SK-N-SH (cell line): ENCODE measurements at regions not wholly inside any gene's neighbourhood (a gene's known extent, or its start where the extent isn't known, plus 50 kb on each side); places are given as distances from the start of the nearest gene placed in this dataset.

Experiments used
- CTCF ChIA-PET: fragments of 300-600, 350-600 bp; formaldehyde crosslinking; extraction: SDS; loops from one replicate; lab custom pipeline; 2021; lab: Yijun Ruan, JAX
- POLR2A ChIA-PET: fragments of 350-600 bp; sonication (Branson Sonifier 250); formaldehyde crosslinking; extraction: SDS; loops from one replicate; lab custom pipeline; 2020; ENCODE audit warnings: antibody characterized with exemption, inconsistent platforms; lab: Yijun Ruan, JAX
- DNase-seq: peaks from one replicate; pipeline ENCODE4 v3.0.0; 2012
- H2AFZ ChIP-seq: fragments of 200-600 bp; sonication (generic); 2 replicates; pipeline ENCODE4 v1.8.1; 2016; ENCODE audit warnings: antibody characterized with exemption, mild to moderate bottlenecking, low read depth
- H3F3A ChIP-seq: fragments of 200-600 bp; sonication (generic); replicated peaks from 2 replicates; pipeline ENCODE3; 2016; ENCODE audit warnings: antibody characterized with exemption, mild to moderate bottlenecking; ENCODE audit not compliant: insufficient read depth
- H3K27ac ChIP-seq, 2 experiments: fragments of 200-500 bp in 1 of 2; fragments of 200-600 bp in 1 of 2; sonication (Bioruptor generic) in 1 of 2; sonication (generic), shearing (Covaris generic) in 1 of 2; 2 replicates each; pipeline versions ENCODE4 v1.5.1 to v1.6.1; 2014 to 2016; ENCODE audit warnings: low read depth in 2 of 2, inconsistent platforms in 1 of 2, low read length in 1 of 2, mild to moderate bottlenecking in 1 of 2, mixed read lengths in 1 of 2
- H3K27me3 ChIP-seq: fragments of 200-600 bp; sonication (generic), shearing (Covaris generic); 2 replicates; pipeline ENCODE4 v1.6.1; 2016; ENCODE audit warnings: mixed run types; ENCODE audit not compliant: insufficient read depth
- H3K36me3 ChIP-seq, 2 experiments: fragments of 200-500 bp in 1 of 2; fragments of 200-600 bp in 1 of 2; sonication (Bioruptor generic) in 1 of 2; sonication (generic) in 1 of 2; replicated peaks in 1 of 2; 2 replicates each; pipeline versions ENCODE3 to v1.5.1; 2014 to 2016; ENCODE audit warnings: low read length in 1 of 2, mild to moderate bottlenecking in 1 of 2; ENCODE audit not compliant: insufficient read depth in 2 of 2, control insufficient read depth in 1 of 2
- H3K4me1 ChIP-seq, 2 experiments: fragments of 200-500 bp in 1 of 2; fragments of 200-600 bp in 1 of 2; sonication (Bioruptor generic) in 1 of 2; sonication (generic), shearing (Covaris generic) in 1 of 2; 2 replicates each; pipeline versions ENCODE4 v1.5.1 to v1.6.1; 2014 to 2016; ENCODE audit warnings: low read depth in 1 of 2, low read length in 1 of 2, mixed run types in 1 of 2; ENCODE audit not compliant: insufficient read depth in 2 of 2, control insufficient read depth in 1 of 2
- H3K4me2 ChIP-seq: fragments of 200-600 bp; sonication (generic), shearing (Covaris generic); 2 replicates; pipeline ENCODE4 v1.6.1; 2017; ENCODE audit warnings: mixed run types
- H3K4me3 ChIP-seq, 2 experiments: fragments of 200-500 bp in 1 of 2; fragments of 200-600 bp in 1 of 2; sonication (Bioruptor generic) in 1 of 2; sonication (generic), shearing (Covaris generic) in 1 of 2; 2 replicates each; pipeline versions ENCODE4 v1.5.1 to v1.8.1; 2014 to 2016; ENCODE audit warnings: low read depth in 2 of 2, inconsistent platforms in 1 of 2, low read length in 1 of 2, mild to moderate bottlenecking in 1 of 2, mixed read lengths in 1 of 2, moderate library complexity in 1 of 2
- H3K79me2 ChIP-seq: fragments of 200-600 bp; sonication (generic); 2 replicates; pipeline ENCODE4 v1.8.1; 2017; ENCODE audit warnings: mild to moderate bottlenecking; ENCODE audit not compliant: insufficient read depth
- H3K9ac ChIP-seq: fragments of 200-600 bp; sonication (generic); 2 replicates; pipeline ENCODE4 v1.6.1; 2017; ENCODE audit warnings: mixed run types
- H3K9me2 ChIP-seq: fragments of 200-600 bp; sonication (generic); 2 replicates; pipeline ENCODE4 v1.6.1; 2017; ENCODE audit warnings: mixed run types
- H3K9me3 ChIP-seq: fragments of 200-600 bp; sonication (generic); 2 replicates; pipeline ENCODE4 v1.6.1; 2017; ENCODE audit warnings: mixed run types, mild to moderate bottlenecking, moderate library complexity
- H4K20me1 ChIP-seq: fragments of 200-600 bp; sonication (generic); 2 replicates; pipeline ENCODE4 v1.6.1; 2017; ENCODE audit warnings: mild to moderate bottlenecking, mixed run types; ENCODE audit not compliant: insufficient read depth
- FOXM1 ChIP-seq: IDR thresholded peaks from 2 replicates; pipeline ENCODE4 v1.4.0; 2012; ENCODE audit warnings: low read depth, mild to moderate bottlenecking
- GABPA ChIP-seq: IDR thresholded peaks from 2 replicates; pipeline ENCODE4 v1.4.0; 2012; ENCODE audit warnings: low read depth, mild to moderate bottlenecking
- NRF1 ChIP-seq: IDR thresholded peaks from 2 replicates; pipeline ENCODE4 v1.6.1; 2012; ENCODE audit warnings: low read depth, mild to moderate bottlenecking, low read length
- TAF1 ChIP-seq: IDR thresholded peaks from 2 replicates; pipeline ENCODE4 v1.6.1; 2012; ENCODE audit warnings: low read depth, mild to moderate bottlenecking, low read length, moderate library complexity, borderline replicate concordance
- WGBS: methylation state at CpG from one replicate; pipeline ENCODE4 v1.1.6; 2017; ENCODE audit warnings: low lambda C conversion rate; 5-methylcytosine and 5-hydroxymethylcytosine counted together
- TF ChIP-seq, protein P1 (sequence below): fragments of 150-350 bp; IDR thresholded peaks from 2 replicates; pipeline ENCODE4 v1.6.1; 2016; ENCODE audit warnings: mild to moderate bottlenecking, low read depth, low read length
- TF ChIP-seq, protein P2 (sequence below): IDR thresholded peaks from 2 replicates; pipeline ENCODE4 v1.6.1; 2012; ENCODE audit warnings: mild to moderate bottlenecking, low read depth, low read length, moderate library complexity

DNA sequence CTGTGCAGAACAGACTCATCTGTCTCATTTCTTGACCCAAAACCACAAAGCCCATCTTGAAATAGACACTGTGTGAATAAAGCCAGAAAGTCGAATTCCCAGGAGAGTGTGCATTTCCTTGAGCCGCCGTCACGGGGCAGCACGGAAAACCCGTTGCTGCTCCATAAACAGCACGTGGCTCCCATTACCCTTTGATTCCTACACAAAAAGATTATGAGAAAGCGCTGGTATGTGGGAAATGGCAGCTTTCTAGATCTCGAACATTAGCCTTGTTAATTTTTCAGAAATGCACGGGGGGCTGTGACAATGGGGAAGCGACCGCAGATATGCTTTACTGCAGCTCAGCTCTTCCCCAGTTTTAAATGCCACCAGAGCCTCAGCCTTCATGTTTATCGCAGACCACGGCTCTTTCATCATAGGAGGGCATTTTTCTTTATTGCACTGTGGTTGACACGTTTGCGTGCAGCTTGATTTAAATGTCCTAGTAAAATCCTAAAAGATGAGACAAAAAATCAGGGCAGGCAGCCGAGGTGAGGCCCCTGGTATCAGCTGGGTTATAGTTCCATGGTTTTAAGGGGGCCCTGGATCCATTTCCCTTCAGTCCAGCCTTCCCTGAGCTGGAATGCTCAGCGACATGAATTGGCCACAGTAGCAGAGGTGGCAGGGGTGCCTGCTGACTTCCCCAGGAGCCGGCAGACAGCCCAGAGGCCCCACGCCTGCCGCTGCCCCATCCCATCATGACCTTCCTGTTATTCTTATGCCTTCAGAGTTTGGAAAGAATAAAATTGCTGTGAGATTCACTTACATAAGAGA lies 249.3 kb downstream of the NDUFA10 start:
- no peak for TF ChIP-seq GABPA
- TF ChIP-seq TAF1 = no peak
- TF ChIP-seq, protein P1, sequence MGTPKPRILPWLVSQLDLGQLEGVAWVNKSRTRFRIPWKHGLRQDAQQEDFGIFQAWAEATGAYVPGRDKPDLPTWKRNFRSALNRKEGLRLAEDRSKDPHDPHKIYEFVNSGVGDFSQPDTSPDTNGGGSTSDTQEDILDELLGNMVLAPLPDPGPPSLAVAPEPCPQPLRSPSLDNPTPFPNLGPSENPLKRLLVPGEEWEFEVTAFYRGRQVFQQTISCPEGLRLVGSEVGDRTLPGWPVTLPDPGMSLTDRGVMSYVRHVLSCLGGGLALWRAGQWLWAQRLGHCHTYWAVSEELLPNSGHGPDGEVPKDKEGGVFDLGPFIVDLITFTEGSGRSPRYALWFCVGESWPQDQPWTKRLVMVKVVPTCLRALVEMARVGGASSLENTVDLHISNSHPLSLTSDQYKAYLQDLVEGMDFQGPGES = no peak
- H3K79me2 ChIP-seq = no peaks in the 10 kb centered on the region
- no peaks in the 10 kb centered on the region for H3K27me3 ChIP-seq
- no peak overlapping the region for H3K27ac ChIP-seq
- no peak overlapping the region for H3K9ac ChIP-seq
- no peak for DNase-seq
- ChIA-PET POLR2A (no interaction called here), CTCF (interaction anchor here (1.2 kb wide), 1 partner anchor 159 kb away, joined by 3 read pairs; no protein-coding TSS in a partner anchor)
- H3K4me1 ChIP-seq = no peaks in the 10 kb centered on the region; a peak in 1 of 4 replicates
- H3K4me2 ChIP-seq = no peak overlapping the region
- no peak overlapping the region for H3K4me3 ChIP-seq
- no peaks in the 10 kb centered on the region for H3K36me3 ChIP-seq
- H3F3A ChIP-seq = no peaks in the 10 kb centered on the region
- H2AFZ ChIP-seq = no peak overlapping the region
- H4K20me1 ChIP-seq = no peaks in the 10 kb centered on the region
- H3K9me2 ChIP-seq = no peaks in the 10 kb centered on the region
- H3K9me3 ChIP-seq = no peaks in the 10 kb centered on the region
- WGBS = 43% methylated on average over 17 of the region's 21 CpGs

DNA sequence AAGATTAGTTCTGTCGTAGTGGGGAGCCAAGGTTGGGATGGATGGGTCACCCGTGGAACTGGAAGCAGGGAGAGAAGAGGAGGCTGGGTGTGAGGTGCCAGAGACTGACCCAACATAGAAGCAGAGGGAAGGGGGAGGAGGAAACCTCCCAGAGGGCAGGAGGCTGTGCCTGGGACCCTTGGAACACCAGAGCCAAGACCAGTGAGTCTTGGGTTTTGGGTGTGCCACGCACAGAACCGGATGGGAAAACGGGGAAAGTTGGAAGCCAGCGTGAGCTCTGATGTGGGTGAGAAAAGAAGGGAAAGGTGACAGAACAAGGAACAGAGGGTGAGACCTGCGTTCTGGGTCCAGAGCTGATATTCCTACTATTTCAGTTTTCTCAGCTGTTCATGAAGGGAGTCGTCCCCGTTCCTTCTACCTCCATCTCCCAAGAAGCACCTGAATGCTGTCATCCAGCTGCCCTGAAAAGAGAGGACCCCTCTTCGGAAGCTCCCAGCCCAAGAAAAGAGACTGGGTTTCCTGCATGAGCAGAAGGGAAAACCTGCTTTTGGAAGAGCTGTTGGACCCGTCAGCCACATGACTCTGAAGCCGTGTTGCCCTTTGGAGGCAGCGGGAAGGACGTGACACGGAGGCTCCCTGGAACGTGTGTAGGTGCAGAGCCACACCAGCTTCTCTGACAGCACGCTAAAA lies 250.1 kb downstream of the NDUFA10 start:
- WGBS = 39% methylated on average over 17 of the region's 17 CpGs
- H3F3A ChIP-seq = no peaks in the 10 kb centered on the region
- no peaks in the 10 kb centered on the region; a peak in 1 of 4 replicates for H3K4me1 ChIP-seq
- no peaks in the 10 kb centered on the region for H3K36me3 ChIP-seq
- ChIA-PET POLR2A (no interaction called here), CTCF (interaction anchor here (1.2 kb wide), 1 partner anchor 160 kb away, joined by 3 read pairs; no protein-coding TSS in a partner anchor)
- DNase-seq = no peak
- no peak overlapping the region for H3K9ac ChIP-seq
- H3K4me3 ChIP-seq = no peak overlapping the region
- H3K27ac ChIP-seq = no peak overlapping the region
- H3K27me3 ChIP-seq = no peaks in the 10 kb centered on the region
- H4K20me1 ChIP-seq = no peaks in the 10 kb centered on the region
- TF ChIP-seq, protein P2, sequence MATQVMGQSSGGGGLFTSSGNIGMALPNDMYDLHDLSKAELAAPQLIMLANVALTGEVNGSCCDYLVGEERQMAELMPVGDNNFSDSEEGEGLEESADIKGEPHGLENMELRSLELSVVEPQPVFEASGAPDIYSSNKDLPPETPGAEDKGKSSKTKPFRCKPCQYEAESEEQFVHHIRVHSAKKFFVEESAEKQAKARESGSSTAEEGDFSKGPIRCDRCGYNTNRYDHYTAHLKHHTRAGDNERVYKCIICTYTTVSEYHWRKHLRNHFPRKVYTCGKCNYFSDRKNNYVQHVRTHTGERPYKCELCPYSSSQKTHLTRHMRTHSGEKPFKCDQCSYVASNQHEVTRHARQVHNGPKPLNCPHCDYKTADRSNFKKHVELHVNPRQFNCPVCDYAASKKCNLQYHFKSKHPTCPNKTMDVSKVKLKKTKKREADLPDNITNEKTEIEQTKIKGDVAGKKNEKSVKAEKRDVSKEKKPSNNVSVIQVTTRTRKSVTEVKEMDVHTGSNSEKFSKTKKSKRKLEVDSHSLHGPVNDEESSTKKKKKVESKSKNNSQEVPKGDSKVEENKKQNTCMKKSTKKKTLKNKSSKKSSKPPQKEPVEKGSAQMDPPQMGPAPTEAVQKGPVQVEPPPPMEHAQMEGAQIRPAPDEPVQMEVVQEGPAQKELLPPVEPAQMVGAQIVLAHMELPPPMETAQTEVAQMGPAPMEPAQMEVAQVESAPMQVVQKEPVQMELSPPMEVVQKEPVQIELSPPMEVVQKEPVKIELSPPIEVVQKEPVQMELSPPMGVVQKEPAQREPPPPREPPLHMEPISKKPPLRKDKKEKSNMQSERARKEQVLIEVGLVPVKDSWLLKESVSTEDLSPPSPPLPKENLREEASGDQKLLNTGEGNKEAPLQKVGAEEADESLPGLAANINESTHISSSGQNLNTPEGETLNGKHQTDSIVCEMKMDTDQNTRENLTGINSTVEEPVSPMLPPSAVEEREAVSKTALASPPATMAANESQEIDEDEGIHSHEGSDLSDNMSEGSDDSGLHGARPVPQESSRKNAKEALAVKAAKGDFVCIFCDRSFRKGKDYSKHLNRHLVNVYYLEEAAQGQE = no peak
- TF ChIP-seq FOXM1 = no peak
- TF ChIP-seq NRF1 = no peak
- TF ChIP-seq, protein P1 = no peak
- no peak overlapping the region for H3K4me2 ChIP-seq
- H3K79me2 ChIP-seq = no peaks in the 10 kb centered on the region
- no peaks in the 10 kb centered on the region for H3K9me2 ChIP-seq
- H2AFZ ChIP-seq = no peak overlapping the region
- H3K9me3 ChIP-seq = no peaks in the 10 kb centered on the region
